Iris pigment epithelial cell (primary cell): ENCODE measurements at regions not wholly inside any gene's neighbourhood (a gene's known extent, or its start where the extent isn't known, plus 50 kb on each side); places are given as distances from the start of the nearest gene placed in this dataset.
"Not testable (repeated sequence)": the region's sequence is repeated elsewhere in the genome, so short reads cannot be mapped to it uniquely, and the experiment has no call there.

Source experiments
- DNase-seq: peaks from one replicate; pipeline ENCODE4 v3.0.0-alpha.2; 2011; ENCODE audit warnings: low read depth

DNA sequence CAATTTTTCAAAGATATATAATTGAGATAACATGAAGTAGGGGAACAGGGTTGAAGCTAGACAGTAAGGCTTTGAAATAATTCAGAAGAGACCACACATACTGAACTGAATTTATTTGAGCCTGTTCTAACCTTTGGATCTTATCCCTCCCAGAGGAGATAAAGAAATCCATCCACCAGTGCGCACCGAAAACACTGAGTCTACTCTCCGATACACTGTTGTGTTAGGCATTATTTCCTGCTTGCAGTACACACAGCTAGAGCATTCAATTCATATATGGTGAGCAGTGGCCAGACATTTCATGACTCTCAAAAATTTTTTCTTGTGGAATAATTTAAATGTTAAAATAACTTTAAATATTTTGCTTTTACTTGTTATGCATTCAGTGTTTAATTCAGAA, 342.7 kb downstream of the GPD2 start:
- no peak for DNase-seq

DNA sequence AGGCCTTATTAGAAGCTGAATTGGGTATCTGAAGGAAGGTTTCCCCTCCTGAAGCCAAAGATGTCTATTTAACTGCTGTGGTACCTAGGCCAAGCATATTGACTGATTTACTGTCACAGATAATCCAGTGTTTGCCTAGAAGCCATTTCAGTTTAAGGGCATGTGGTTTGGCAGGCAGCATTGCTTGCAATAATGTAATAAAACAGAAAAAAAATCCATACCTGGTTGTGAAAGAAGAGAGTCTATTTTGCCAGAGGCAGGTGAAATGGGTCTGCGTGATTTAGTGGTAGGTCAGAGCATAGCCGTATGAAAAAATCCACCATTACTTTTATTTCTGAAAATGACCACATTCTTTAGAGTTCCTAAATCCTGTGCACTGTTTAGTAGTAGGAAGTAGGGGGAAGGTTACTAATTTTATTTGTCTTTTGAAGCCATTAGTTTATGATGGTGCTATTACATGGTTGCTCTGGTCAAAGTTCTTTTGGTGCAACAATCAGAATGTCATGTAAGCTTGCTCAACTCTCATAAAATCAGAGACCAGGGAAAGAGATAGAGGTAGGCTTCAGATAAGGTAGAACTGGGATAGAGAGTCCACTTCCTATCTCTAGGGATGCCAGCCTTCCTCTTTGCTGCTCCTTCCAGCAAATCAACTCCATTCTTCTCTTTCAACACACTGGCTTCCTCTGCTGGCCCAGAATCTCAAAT, 343.4 kb downstream of the GPD2 start:
- no peak for DNase-seq

GRCh38 chr2:156781677-156782076, 345.5 kb downstream of the GPD2 start:
- not testable (repeated sequence) for DNase-seq

DNA sequence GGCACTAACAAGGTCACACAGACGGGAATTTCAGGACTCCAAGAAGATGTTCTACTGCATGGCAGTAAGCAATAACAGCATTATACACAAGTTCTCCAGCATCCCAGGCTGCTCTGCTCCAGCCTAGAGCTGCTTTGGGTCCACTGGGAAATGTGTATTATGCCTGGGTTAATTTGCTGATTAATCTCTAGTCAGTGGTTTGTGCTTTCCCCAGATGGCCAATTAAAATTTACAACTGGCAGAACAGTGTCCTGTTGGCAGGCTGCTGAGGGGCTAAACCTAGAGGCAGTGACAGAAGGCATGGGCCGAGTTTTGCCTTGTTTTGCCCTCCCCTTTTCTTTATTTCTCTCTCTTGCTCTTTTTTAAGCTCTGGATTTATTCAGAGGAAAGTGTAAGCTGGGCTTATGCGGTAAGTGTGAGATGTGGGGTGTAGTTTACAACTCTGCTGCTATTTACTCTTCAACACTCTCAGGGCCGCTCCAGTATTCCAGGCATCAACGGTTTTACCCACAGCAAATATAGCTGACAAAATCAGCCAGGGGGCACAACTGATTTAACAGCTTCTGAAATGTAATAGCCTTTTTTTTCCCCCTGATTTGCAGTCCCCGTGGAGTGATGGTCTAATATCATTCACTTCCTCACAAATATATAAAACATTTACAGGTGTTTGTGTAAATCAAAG, 348.0 kb downstream of the GPD2 start:
- no peak for DNase-seq

DNA sequence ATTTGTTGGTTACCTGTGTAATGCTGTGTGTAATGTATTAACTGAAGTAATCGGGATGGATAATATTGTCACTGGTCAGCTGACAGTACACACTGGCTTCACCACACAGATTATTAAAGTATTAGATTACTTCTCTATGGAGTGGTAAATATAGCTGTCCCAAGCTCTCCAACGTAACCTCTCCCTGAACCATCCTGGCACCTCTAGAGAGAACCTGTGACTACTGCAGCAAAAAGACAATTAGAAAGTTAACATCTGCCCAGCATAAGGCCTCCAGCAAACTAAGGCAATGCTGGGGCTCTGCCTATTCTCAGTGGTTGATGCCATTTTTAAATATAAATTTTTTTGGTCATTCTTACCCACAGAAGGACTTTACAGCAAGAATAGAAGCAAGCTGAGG, 351.3 kb downstream of the GPD2 start:
- no peak for DNase-seq

GRCh38 chr2:156790343-156791037, 354.3 kb downstream of the GPD2 start:
- DNase-seq: no peak

- no peak for DNase-seq
Measured at GRCh38 chr2:156792242-156792840, 356.2 kb downstream of the GPD2 start.

DNA sequence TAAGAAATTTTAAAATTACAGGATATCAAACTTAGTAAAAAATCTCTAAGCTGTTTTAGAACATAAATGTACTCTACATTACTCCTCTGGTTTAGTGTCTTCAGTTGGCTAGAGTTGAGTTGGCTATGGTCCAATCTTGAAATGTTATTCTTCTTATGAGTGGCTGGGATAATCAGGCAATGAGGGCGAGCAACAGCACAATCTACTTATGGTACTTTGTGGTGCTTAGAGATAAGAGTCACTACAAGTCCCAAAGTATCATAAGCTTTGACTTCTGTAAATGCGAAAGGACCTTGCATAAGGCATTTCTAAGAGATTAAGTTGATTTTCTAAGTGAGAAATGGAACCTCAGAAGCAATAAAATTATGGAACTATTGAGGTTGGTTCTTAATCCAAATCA, 361.7 kb downstream of the GPD2 start:
- DNase-seq: no peak

- DNase-seq: no peak
Measured at GRCh38 chr2:156800065-156800653, 364.0 kb downstream of the GPD2 start.

GRCh38 chr2:156800781-156801361, 364.7 kb downstream of the GPD2 start:
- DNase-seq: no peak

DNA sequence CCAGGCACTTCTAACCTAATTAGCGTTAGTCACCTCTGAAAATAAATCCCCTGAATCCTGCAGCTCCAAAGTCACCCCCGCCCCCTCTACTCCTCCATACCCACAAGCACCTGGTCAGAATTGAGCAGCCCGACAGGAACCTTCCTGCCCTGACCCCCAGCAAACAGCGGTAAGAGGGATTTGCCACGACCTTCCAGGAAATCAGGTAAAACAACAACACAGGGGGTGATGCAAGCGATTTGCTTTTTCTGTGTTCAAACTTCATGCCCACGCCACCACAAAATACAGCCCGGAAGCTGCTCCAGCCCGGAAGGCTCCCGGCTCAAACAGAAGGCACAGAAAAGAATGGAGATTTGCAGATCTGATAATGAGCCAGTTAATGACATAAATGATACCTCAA, 367.1 kb downstream of the GPD2 start:
- no peak for DNase-seq

GRCh38 chr2:156803967-156804366, 367.8 kb downstream of the GPD2 start:
- DNase-seq: no peak

DNA sequence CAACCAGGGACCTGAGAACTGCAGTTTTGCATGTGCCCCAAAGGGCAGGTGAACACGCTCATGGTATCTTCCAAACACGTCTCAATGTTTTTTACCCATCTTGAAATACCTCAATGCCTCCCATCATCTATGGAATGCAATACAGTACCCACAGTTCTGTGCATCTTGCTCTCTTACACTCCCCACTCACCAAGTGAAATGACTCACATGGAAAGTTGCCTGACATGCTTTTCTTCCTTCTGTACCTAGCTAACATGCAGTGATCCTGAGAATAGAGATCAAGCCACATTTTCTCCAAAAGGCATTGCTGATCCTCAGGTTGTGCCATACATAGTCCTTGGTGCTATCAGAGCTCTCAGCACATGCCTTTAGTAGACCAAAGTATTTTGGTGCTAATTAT, 373.9 kb downstream of the GPD2 start:
- no peak for DNase-seq

DNA sequence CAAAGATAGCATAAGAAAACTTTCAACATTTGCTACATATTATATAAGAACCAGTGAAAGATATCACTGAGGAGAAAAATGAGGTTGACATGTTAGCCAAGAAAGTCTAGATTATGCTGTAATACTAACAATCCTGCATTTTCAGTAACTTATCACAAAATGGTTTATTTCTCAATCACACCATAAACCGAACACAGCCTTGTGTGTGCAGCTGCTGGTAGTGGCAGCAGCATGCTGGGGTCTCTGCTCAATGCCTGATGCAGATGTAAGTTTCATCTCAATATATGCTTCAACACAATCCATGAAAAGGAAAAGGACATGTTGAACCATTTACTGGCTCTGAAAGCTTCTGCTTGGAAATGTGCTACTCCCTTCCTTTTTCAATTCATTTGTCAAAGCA, 376.3 kb downstream of the GPD2 start:
- DNase-seq: no peak

- DNase-seq: no peak
Measured at GRCh38 chr2:156817430-156817829, 381.3 kb downstream of the GPD2 start.

GRCh38 chr2:156818221-156818620, 382.0 kb downstream of the GPD2 start:
- DNase-seq: no peak

DNA sequence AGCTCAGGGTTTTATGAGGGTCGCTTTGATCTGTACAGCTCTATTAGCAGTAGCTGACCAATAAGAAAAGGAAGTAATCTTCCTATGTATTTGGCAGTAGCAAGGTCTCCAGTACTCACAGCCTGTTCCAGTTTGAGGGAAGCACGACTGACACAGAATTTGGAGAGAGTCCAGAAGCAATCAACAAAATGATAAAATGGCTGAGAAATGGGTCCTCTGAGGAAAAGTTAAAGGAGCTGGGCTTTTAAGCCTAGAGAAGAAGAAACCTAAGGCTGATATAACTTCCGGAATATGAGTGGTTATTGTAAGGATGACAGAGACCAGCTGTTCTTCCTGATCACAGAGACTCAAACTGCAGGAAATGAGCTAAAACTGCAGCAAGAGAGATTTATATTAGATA, 382.8 kb downstream of the GPD2 start:
- DNase-seq: no peak

DNA sequence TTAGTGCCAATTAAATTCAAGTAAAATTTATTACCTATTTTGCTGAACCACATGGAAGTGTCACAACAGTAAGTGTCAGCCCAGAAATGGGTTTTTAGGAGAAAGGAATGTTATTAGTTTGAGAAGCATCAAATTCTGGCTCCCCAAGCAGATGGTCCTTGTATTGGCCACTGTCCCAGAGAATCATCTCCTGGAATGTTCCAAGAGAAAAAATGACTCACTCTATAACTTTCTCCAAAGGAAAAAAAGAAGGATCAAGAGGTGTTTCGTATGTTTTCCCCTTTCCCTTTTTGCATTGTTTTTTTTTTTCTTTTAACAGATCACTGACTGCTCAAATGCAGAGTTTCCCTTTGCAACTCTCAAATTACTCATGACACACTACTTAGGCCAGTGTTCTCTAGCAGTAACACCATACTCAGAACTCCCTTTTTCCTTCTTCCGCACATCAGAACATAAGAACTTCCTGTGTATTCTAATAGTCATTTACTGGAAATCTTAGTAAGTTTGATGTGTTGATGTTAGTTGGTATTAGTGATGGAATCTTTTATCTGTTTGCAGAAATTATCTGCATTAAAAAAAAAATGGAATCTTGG, 390.3 kb downstream of the GPD2 start:
- peak; percentile 63 for DNase-seq

DNA sequence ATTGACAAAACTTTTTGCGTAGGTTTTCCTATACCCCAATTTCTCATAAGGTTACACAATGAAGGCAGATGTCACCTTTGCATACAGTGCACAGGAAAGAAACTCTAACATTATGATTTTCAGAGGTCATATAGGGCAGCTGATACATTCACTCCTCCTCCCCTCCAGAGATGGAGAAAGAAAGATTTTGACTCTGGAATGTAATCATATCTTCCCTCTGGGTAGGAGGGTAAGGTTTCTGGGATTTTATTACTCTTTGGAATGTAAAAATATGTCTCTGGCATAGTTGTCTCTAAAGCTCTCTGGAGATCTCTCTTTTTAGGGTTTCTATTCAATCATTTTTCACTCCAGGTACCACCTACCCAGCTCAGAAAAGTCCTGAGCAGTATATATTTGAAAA, 398.3 kb downstream of the GPD2 start:
- DNase-seq: no peak

GRCh38 chr2:156837635-156838370, 401.6 kb downstream of the GPD2 start:
- peak; percentile 28 for DNase-seq

GRCh38 chr2:156841321-156841720, 405.1 kb downstream of the GPD2 start:
- DNase-seq: no peak
